GM10847 (cell line): ENCODE measurements at regions not wholly inside any gene's neighbourhood (a gene's known extent, or its start where the extent isn't known, plus 50 kb on each side); places are given as distances from the start of the nearest gene placed in this dataset.

Source experiments
- POLR2A ChIP-seq: IDR thresholded peaks from 2 replicates; pipeline ENCODE4 v1.6.1; 2011; ENCODE audit not compliant: insufficient read length; ENCODE audit errors: extremely low read depth

- TF ChIP-seq POLR2A: no peak
Observed at GRCh38 chr7:68706291-68706690, 892.0 kb upstream of the AUTS2 start.

- TF ChIP-seq POLR2A: no peak
Observed at GRCh38 chr7:68707159-68707558, 891.1 kb upstream of the AUTS2 start.

- no peak for TF ChIP-seq POLR2A
Observed at GRCh38 chr7:68707958-68708357, 890.3 kb upstream of the AUTS2 start.

- no peak for TF ChIP-seq POLR2A
Observed at GRCh38 chr7:68712956-68713495, 885.2 kb upstream of the AUTS2 start.

- TF ChIP-seq POLR2A: no peak
Observed at GRCh38 chr7:68715907-68716306, 882.4 kb upstream of the AUTS2 start.

GRCh38 chr7:68717176-68717575 lies 881.1 kb upstream of the AUTS2 start:
- no peak for TF ChIP-seq POLR2A

GRCh38 chr7:68718097-68718551 lies 880.2 kb upstream of the AUTS2 start:
- TF ChIP-seq POLR2A: no peak

GRCh38 chr7:68720697-68721096 lies 877.6 kb upstream of the AUTS2 start:
- TF ChIP-seq POLR2A: no peak

GRCh38 chr7:68722044-68722443 lies 876.2 kb upstream of the AUTS2 start:
- no peak for TF ChIP-seq POLR2A

GRCh38 chr7:68724965-68725364 lies 873.3 kb upstream of the AUTS2 start:
- TF ChIP-seq POLR2A: no peak

GRCh38 chr7:68725843-68726785 lies 872.2 kb upstream of the AUTS2 start:
- no peak for TF ChIP-seq POLR2A

- no peak for TF ChIP-seq POLR2A
Observed at GRCh38 chr7:68729371-68729770, 868.9 kb upstream of the AUTS2 start.

- TF ChIP-seq POLR2A: no peak
Observed at GRCh38 chr7:68730194-68730593, 868.1 kb upstream of the AUTS2 start.

GRCh38 chr7:68730964-68731363 lies 867.3 kb upstream of the AUTS2 start:
- TF ChIP-seq POLR2A: no peak

- TF ChIP-seq POLR2A: no peak
Observed at GRCh38 chr7:68733219-68734153, 864.8 kb upstream of the AUTS2 start.
